ENCODE measurements at regions not wholly inside any gene's neighbourhood (a gene's known extent, or its start where the extent isn't known, plus 50 kb on each side); places are given as distances from the start of the nearest gene placed in this dataset.

GRCh38 chr11:70763606-70764005 is 365.3 kb downstream of the CTTN start:
- no TSS peak for BruUV-seq (replicated peaks)
- Histone ChIP-seq H3K9ac (ENCODE audit: low read length) (no peak overlapping the region), H3K4me1 (ENCODE audit: control insufficient read depth in 1 of 2, insufficient read depth in 2 of 2, low read length in 2 of 2) (no peaks in the 10 kb centered on the region; a peak in 1 of 4 replicates), H3K36me3 (ENCODE audit: control insufficient read depth in 1 of 2, insufficient read depth in 2 of 2, low read length in 2 of 2) (no peaks in the 10 kb centered on the region), H3K27ac (ENCODE audit: low read depth, low read length) (no peak overlapping the region), H3K9me2 (ENCODE audit: insufficient read depth) (no peaks in the 10 kb centered on the region), H3K4me2 (ENCODE audit: low read length) (no peak overlapping the region), H2AFZ (ENCODE audit: low read depth, low read length, poor library complexity, severe bottlenecking) (no peak overlapping the region), H3K79me2 (ENCODE audit: insufficient read depth, low read length) (no peaks in the 10 kb centered on the region), H3K27me3 (ENCODE audit: insufficient read depth, low read length) (no peaks in the 10 kb centered on the region), H3K9me3 (ENCODE audit: control insufficient read depth in 1 of 2, insufficient read depth in 1 of 2, low read depth in 1 of 2, low read length in 2 of 2) (no peaks in the 10 kb centered on the region; a peak in 1 of 4 replicates), H3K4me3 (replicated peaks in 1 of 2; ENCODE audit: low read depth in 1 of 2, low read length in 2 of 2) (no peak overlapping the region), H4K20me1 (ENCODE audit: insufficient read depth) (no peaks in the 10 kb centered on the region)
- TF ChIP-seq, protein P1, sequence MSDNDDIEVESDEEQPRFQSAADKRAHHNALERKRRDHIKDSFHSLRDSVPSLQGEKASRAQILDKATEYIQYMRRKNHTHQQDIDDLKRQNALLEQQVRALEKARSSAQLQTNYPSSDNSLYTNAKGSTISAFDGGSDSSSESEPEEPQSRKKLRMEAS (IDR thresholded peaks at IDR 0.05): no peak
- ChIA-PET RAD21 (ENCODE audit: low non-redundant PET in 1 of 2, low total read pairs in 2 of 2, uncharacterized antibody in 2 of 2, unreplicated experiment in 2 of 2) (no interaction called here), POLR2A (no interaction called here), CTCF (no interaction called here)
- intact Hi-C loops (cut with micrococcal nuclease): no loop called here
- no peak for ATAC-seq
- DNase-seq (ENCODE audit: low read depth, low spot score): no peak

DNA sequence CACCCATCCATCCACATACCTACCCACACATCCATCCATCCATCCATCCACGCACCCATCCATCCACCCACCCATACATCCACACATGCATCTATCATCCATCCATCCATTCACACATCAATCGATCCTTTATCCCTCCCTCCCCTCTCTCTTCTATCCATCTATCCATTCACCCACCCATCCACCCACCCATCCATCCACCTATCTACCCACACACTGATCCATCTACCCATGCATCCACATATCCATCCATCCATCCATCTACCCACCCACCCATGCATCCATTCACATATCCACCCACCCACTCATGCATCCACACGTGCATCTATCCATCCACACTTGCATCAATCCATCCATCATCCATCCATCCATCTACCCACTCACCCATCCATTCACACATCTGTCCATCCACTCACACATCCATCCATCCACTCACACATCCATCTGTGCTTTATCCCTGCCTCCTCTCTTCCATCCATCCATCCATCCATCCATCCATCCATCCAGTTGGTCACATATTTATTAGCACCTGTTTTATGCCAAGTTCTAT is 366.1 kb downstream of the CTTN start:
- Histone ChIP-seq H2AFZ (ENCODE audit: low read depth, low read length, poor library complexity, severe bottlenecking) (no peak overlapping the region), H3K27me3 (ENCODE audit: insufficient read depth, low read length) (no peaks in the 10 kb centered on the region), H3K9ac (ENCODE audit: low read length) (no peak overlapping the region), H3K4me2 (ENCODE audit: low read length) (no peak overlapping the region), H3K27ac (ENCODE audit: low read depth, low read length) (no peak overlapping the region), H3K9me2 (ENCODE audit: insufficient read depth) (no peaks in the 10 kb centered on the region), H4K20me1 (ENCODE audit: insufficient read depth) (no peaks in the 10 kb centered on the region), H3K36me3 (ENCODE audit: control insufficient read depth in 1 of 2, insufficient read depth in 2 of 2, low read length in 2 of 2) (no peaks in the 10 kb centered on the region), H3K79me2 (ENCODE audit: insufficient read depth, low read length) (no peaks in the 10 kb centered on the region), H3K9me3 (ENCODE audit: control insufficient read depth in 1 of 2, insufficient read depth in 1 of 2, low read depth in 1 of 2, low read length in 2 of 2) (no peaks in the 10 kb centered on the region; a peak in 1 of 4 replicates), H3K4me1 (ENCODE audit: control insufficient read depth in 1 of 2, insufficient read depth in 2 of 2, low read length in 2 of 2) (no peaks in the 10 kb centered on the region; a peak in 1 of 4 replicates), H3K4me3 (replicated peaks in 1 of 2; ENCODE audit: low read depth in 1 of 2, low read length in 2 of 2) (no peak overlapping the region)
- intact Hi-C loops (cut with micrococcal nuclease): no loop called here
- CTCF ChIA-PET: no interaction called here
- no peak for TF ChIP-seq POLR2A (IDR thresholded peaks at IDR 0.05; ENCODE audit: borderline replicate concordance, extremely low read depth, insufficient read depth, insufficient read length)
- TF ChIP-seq ZFX (IDR thresholded peaks at IDR 0.05): no peak
- TF ChIP-seq CEBPB (IDR thresholded peaks at IDR 0.05; ENCODE audit: low read depth): no peak
- TF ChIP-seq RAD21 (IDR thresholded peaks at IDR 0.05; ENCODE audit: low read depth): no peak
- TF ChIP-seq SRF (IDR thresholded peaks at IDR 0.05; ENCODE audit: low read depth): no peak
- no peak for TF ChIP-seq FOSL1 (IDR thresholded peaks at IDR 0.05; ENCODE audit: low read depth)
- TF ChIP-seq, protein P1 (IDR thresholded peaks at IDR 0.05): no peak
- TF ChIP-seq EZH2 (IDR thresholded peaks at IDR 0.05): no peak
- TF ChIP-seq EZH2phosphoT487 (IDR thresholded peaks at IDR 0.05; ENCODE audit: borderline replicate concordance): no peak
- no peak for TF ChIP-seq JUND (IDR thresholded peaks at IDR 0.05)
- POLR2A ChIA-PET: no interaction called here
- RAD21 ChIA-PET (ENCODE audit: low non-redundant PET in 1 of 2, low total read pairs in 2 of 2, uncharacterized antibody in 2 of 2, unreplicated experiment in 2 of 2): no interaction called here
- BruUV-seq (replicated peaks): no TSS peak
- ATAC-seq (no peak), DNase-seq (ENCODE audit: low read depth, low spot score) (no peak)
